Right ventricle myocardium inferior (tissue), 1 donor: ENCODE measurements at regions not wholly inside any gene's neighbourhood (a gene's known extent, or its start where the extent isn't known, plus 50 kb on each side); places are given as distances from the start of the nearest gene placed in this dataset.
"Not testable (repeated sequence)": the region's sequence is repeated elsewhere in the genome, so short reads cannot be mapped to it uniquely, and the experiment has no call there.

ENCODE experiments used
- ATAC-seq: fragments of 200-7000 bp; cut with Tn5 transposase; one replicate; pipeline ENCODE4 v1.9.1; 2020; ENCODE audit warnings: mild to moderate bottlenecking, moderate library complexity
- DNase-seq: peaks from one replicate; pipeline ENCODE4 v3.0.0; 2021; ENCODE audit errors: missing footprints
- intact Hi-C: fragments of 100-400 bp; cut with DNase I; formaldehyde crosslinking; loops from one replicate; pipeline ENCODE4 v1.11.0; 2022
- donor health status: DM: no; HTN: yes; CAD: no; lungs with severe emphysema.

DNA sequence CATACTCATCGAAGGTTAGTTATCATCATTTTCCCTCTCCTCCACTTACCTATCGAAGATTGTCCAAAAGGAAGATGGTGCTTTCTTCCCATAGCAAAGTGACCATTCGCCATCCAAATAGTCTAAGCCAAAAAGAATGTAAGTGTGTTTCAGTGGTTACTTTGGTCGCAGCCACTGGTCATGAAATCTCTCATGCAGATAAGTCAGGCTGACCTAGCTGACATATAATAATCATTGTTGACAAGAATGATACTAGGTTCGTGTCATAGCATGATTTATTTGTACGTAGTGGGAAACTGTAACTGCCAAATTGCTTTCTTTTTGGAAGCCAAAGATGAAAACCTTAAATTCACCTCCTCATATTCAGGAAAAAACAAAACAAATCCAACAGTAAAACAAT, 89.6 kb upstream of the PMAIP1 start:
- DNase-seq (no peak), ATAC-seq (no peak)
- intact Hi-C loops, result no loop called here

DNA sequence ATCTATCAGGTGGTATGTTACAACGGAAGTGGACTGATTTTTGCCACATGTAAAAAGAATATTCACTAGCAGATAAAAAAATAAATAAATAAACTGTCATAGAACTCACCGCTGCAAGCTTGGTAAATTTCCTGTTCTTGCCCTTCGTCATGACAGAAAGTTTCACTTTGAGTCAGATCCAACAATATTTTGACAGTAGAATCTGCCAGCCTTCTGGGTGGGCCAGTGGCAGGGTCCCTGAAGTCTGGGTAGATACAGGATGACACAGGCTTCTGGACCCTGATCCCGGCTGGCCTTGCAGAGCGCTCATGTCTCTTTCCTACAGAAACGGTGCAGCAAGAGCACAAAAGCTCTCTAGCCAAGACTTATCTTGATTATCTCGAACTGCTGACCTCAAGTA, 97.8 kb upstream of the PMAIP1 start:
- intact Hi-C loops, result no loop called here
- no peak for DNase-seq
- ATAC-seq, result no peak

DNA sequence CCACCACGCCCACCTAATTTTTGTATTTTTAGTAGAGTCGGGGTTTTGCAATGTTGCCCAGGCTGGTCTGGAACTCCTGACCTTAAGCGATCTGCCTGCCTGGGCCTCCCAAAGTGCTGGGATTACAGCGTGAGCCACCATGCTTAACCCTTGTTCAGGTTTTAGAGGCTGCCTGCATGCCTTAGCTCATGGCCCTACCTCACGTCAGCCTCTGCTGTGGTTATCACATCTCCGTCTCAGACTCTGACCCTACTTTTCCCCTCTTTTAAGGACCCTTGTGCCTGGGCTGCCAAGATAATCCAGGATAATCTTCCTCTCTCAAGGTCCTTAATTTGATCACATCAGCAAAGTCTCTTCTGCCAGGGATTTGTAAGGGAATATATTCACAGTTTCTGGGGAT, 98.2 kb upstream of the PMAIP1 start:
- intact Hi-C loops, result no loop called here
- DNase-seq, result no peak
- ATAC-seq, result no peak

DNA sequence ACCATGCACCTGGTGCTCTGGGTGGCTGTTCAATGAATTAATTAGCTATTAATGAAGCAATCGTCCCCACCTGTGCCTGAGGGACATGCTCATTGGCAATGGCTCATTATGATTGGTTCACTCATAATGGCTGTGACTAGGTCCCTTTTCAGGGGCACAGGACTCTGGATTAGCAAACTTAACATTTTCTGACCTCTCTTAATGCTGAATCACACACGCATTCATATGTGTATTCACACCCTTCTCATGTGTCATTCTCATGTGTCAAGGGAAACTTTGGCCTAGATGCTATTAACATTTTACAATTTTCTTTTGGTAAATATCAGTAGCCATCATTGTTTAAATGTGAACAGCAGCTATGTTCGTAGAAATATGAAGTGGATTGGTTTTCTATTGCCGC, 98.9 kb upstream of the PMAIP1 start:
- DNase-seq, result no peak
- intact Hi-C loops, result no loop called here
- ATAC-seq, result no peak

GRCh38 chr18:59799383-59800015, 100.3 kb upstream of the PMAIP1 start:
- DNase-seq, result no peak
- no peak for ATAC-seq
- intact Hi-C loops, result no loop called here

DNA sequence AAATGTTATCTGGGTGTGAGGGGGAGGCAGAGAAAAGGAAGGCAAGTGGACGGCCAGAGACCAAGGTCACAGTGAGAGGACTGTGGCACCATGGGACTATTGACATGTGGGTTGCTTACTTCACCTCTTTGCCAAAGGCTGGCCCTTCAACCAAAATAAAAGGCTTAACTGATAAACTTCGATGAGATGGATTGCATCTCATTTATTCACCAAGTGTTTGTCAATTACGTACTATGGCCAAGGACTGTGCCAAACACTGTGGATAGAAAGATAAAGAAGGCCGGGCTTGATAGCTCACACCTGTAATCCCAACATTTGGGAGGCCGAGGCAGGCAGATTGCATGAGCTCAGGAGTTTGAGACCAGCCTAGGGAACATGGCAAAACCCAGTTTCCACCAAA, 98.7 kb upstream of the CCBE1 start:
- no peak for ATAC-seq
- no peak for DNase-seq
- intact Hi-C loops, result no loop called here

DNA sequence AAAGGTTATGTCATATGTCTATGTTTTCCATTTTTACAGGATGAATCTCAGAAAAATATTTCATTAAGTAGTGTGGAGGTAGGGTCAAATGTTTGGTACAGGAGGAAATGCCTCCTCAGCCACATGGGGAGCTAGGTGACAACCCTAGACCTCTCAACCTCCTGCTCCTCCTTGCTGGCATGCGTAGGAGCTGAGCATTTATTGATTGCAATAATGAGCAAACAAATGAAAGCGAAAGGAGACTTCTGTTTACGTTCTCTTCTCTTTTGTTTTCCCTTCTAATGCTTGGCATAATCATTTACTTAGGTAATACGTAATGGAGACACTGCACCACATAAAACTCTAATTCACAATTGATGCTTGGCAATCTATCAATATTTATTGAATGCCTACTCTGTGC, 95.1 kb upstream of the CCBE1 start:
- intact Hi-C loops, result no loop called here
- ATAC-seq, result no peak
- no peak for DNase-seq

DNA sequence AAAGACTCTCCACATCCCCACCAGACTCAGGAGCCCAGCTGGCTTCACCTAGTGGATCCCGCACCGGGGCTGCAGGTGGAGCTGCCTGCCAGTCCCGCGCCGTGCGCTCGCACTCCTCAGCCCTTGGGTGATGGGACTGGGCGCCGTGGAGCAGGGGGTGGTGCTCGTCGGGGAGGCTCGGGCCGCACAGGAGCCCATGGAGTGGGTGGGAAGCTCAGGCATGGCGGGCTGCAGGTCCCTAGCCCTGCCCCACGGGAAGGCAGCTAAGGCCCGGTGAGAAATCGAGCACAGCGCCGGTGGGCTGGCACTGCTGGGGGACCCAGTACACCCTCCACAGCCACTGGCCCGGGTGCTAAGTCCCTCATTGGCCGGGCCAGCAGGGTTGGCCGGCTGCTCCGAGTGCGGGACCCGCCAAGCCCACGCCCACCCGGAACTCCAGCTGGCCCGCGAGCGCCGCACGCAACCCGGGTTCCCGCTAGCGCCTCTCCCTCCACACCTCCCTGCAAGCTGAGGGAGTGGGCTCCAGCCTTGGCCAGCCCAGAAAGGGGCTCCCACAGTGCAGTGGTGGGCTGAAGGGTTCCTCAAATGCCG, 93.2 kb upstream of the CCBE1 start:
- intact Hi-C loops, ATAC-seq, DNase-seq: not testable (repeated sequence)

- ATAC-seq (no peak), DNase-seq (no peak)
- intact Hi-C loops, result no loop called here
Measured at GRCh38 chr18:59788791-59789106, 91.5 kb upstream of the CCBE1 start.

- intact Hi-C loops, result no loop called here
- ATAC-seq (peak; percentile 59), DNase-seq (no peak)
Measured at GRCh38 chr18:59787998-59788790, 91.0 kb upstream of the CCBE1 start.

DNA sequence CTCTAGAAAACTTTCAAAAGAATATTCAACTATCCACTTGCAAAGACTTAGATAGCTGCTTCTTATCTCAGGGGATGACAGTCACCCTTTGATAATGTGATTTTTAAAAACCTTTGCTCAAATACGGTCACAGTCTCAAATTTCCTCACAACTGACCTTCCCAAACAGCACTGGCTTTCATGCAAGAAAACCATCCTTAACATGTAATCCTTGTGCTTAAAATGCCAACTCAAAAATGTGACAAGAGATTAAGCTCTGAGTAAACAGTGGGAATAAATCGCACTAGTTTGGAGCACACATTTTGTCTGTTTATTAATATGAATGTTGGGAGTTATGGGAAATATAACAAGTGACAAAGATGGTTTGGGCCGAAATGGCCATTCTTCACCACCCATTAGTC, 87.5 kb upstream of the CCBE1 start:
- ATAC-seq, result no peak
- intact Hi-C loops, result loop anchor here (5.0 kb wide), 1 partner anchor 38 kb away; no protein-coding TSS in a partner anchor
- no peak for DNase-seq

- intact Hi-C loops, result loop anchor here (5.0 kb wide), 1 partner anchor 39 kb away; no protein-coding TSS in a partner anchor
- ATAC-seq, result no peak
Measured at GRCh38 chr18:59783138-59783537, 85.9 kb upstream of the CCBE1 start.

GRCh38 chr18:59779979-59780378, 82.8 kb upstream of the CCBE1 start:
- ATAC-seq (no peak), DNase-seq (no peak)
- intact Hi-C loops, result loop anchor here (5.0 kb wide), 1 partner anchor 42 kb away; no protein-coding TSS in a partner anchor

More at GRCh38 chr18:59783138-59783537, 85.9 kb upstream of the CCBE1 start:
- no peak for DNase-seq

GRCh38 chr18:59778434-59778833, 81.2 kb upstream of the CCBE1 start:
- peak; percentile 28 for ATAC-seq
- intact Hi-C loops, result no loop called here
- no peak for DNase-seq

DNA sequence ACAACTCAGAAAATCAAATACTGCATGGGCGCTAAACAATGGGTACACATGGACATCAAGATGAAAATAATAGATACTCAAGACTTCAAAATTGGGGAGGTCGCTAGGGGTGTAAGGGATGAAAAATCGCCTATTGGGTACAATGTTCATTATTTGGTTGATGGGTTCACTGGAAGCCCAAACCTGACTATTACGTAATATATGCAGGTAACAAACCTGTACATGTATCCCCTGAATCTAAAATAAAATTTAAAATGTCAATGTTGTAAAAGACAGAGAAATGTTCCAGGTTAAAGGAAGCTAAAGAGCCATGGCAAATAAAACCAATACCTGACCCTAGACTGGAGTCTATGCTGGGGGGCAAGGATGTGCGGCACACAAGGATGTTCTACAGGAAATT, 80.4 kb upstream of the CCBE1 start:
- DNase-seq, result no peak
- no peak for ATAC-seq
- intact Hi-C loops, result no loop called here

DNA sequence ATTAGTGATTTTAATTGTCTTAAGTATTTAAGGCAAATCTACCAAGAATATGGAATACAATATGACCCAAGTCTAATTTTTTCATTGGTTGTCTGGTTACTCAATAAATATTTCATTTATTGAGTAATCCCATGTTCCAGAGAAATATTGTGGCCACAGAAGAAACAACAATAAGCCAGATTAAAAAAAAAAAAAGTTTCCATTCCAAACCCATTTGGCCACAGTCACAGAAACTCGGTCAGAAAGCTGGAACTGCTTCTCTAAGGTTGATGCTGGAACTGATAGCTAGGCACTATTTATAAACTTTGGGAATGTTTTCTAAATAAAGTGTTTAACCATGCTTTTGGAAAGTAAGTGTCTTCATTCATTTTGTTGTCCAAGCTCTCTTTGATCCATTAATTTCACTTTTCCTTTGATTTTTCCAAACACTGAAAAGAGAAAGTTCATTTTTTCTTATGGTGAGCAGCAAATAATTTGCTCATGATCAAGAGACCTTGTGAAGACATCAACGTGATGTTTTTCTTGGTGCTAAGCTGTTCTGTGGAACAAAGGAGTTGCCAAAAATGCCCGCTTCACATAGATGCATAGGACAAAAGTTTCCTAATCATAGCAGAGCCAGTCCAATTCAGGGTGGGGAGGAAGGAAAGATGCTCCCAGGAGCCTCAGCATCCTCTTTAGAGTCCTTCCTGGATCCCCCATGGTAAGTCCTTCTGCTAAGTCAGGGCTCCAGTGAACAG, 72.1 kb upstream of the CCBE1 start:
- intact Hi-C loops, result no loop called here
- DNase-seq, result no peak
- no peak for ATAC-seq

DNA sequence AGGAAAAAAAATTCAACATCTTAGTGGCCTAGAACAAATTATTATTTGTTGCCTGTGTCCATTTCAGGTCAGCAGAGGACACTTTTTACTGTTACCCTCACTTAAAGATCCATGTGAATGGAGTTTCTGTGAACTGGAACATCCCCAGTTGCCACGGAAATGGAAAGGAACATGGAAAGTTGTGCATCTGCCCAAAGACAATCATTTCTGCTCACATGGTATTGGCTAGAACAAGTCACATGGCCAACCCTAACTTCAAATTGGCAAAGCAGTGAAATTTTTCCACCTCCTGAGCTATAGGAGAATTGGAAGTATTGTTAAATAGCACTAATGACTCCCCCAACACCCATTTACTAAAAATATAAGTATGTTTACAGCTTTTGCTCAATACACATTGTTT, 71.2 kb upstream of the CCBE1 start:
- ATAC-seq (no peak), DNase-seq (no peak)
- intact Hi-C loops, result no loop called here

- ATAC-seq (no peak), DNase-seq (no peak)
- intact Hi-C loops, result no loop called here
Measured at GRCh38 chr18:59767732-59768131, 70.5 kb upstream of the CCBE1 start.

- no peak for DNase-seq
- intact Hi-C loops, result no loop called here
- ATAC-seq, result no peak
Measured at GRCh38 chr18:59765343-59765742, 68.1 kb upstream of the CCBE1 start.

- intact Hi-C loops, result no loop called here
- DNase-seq, result no peak
- ATAC-seq, result no peak
Measured at GRCh38 chr18:59764281-59764680, 67.1 kb upstream of the CCBE1 start.
